Body of pancreas (tissue), 4 donors: ENCODE measurements at regions not wholly inside any gene's neighbourhood (a gene's known extent, or its start where the extent isn't known, plus 50 kb on each side); places are given as distances from the start of the nearest gene placed in this dataset.

ENCODE experiments used
- ATAC-seq: fragments of 150-250 bp; one replicate; pipeline ENCODE4 v1.9.1; 2016
- DNase-seq, 4 donors: peaks; one replicate each; pipeline ENCODE4 v3.0.0-alpha.2; 2019
- H3K27ac ChIP-seq, 4 donors: fragments of 200-600 bp; sonication (generic); 1 replicate in 3 of 4; 2 replicates in 1 of 4; pipeline versions ENCODE4 v1.5.1 to v1.6.1; 2016 to 2019; ENCODE audit warnings: mild to moderate bottlenecking in 1 of 4, mixed read lengths in 1 of 4, moderate library complexity in 1 of 4
- H3K27me3 ChIP-seq, 2 donors: fragments of 200-600 bp; sonication (generic); one replicate each; pipeline ENCODE4 v1.6.0; 2016; ENCODE audit warnings: mild to moderate bottlenecking in 1 of 2
- H3K36me3 ChIP-seq, 2 donors: fragments of 200-600 bp; sonication (generic); replicated peaks in 1 of 2; 2 replicates each; pipeline ENCODE4 v1.5.1; 2016; ENCODE audit warnings: low read depth in 2 of 2; ENCODE audit not compliant: insufficient read depth in 1 of 2
- H3K4me1 ChIP-seq: fragments of 200-600 bp; sonication (generic); one replicate; pipeline ENCODE4 v1.6.0; 2016
- H3K4me3 ChIP-seq, 2 donors: fragments of 200-600 bp; sonication (generic); 1 replicate in 1 of 2; 2 replicates in 1 of 2; pipeline ENCODE4 v1.5.1; 2016 to 2019
- H3K9me3 ChIP-seq, 3 donors: fragments of 200-600 bp; sonication (generic); 1 replicate in 2 of 3; 2 replicates in 1 of 3; pipeline ENCODE4 v1.5.1; 2016
- CTCF ChIP-seq, 7 experiments: fragments of 450-650 bp in 4 of 7; fragments of 200-600 bp in 3 of 7; sonication (generic) in 3 of 7; IDR thresholded peaks; one replicate each; pipeline ENCODE4 v1.5.1; 2016 to 2019; ENCODE audit warnings: antibody characterized with exemption in 7 of 7
- POLR2A ChIP-seq, 3 donors: fragments of 450-650 bp; IDR thresholded peaks; one replicate each; pipeline ENCODE4 v1.6.1; 2016; ENCODE audit warnings: antibody characterized with exemption in 3 of 3, mild to moderate bottlenecking in 2 of 3
- WGBS, 2 donors: methylation state at CpG; one replicate each; pipeline ENCODE4 v1.1.5; 2017; 5-methylcytosine and 5-hydroxymethylcytosine counted together
- intact Hi-C: fragments of 100-400 bp; cut with DNase I; formaldehyde crosslinking; loops from one replicate; pipeline ENCODE4 v1.15.1; 2023

- intact Hi-C loops = loop anchor here (5.0 kb wide), 1 partner anchor 55 kb away; no protein-coding TSS in a partner anchor
- H3K36me3 ChIP-seq = no peaks in the 10 kb centered on the region
- no peaks in the 10 kb centered on the region for H3K4me1 ChIP-seq
- ATAC-seq = no peak
- TF ChIP-seq POLR2A (IDR thresholded peaks at IDR 0.05) (no peak), CTCF (IDR thresholded peaks at IDR 0.05) (no peak)
- DNase-seq = no peak
- no peak overlapping the region for H3K4me3 ChIP-seq
- no peaks in the 10 kb centered on the region for H3K27me3 ChIP-seq
- H3K9me3 ChIP-seq = no peaks in the 10 kb centered on the region
- WGBS, 2 donors = 67 to 71% methylated on average over 2 of the region's 2 CpGs
- H3K27ac ChIP-seq = no peak overlapping the region
Observed at GRCh38 chr3:176931991-176932390, 265.3 kb downstream of the TBL1XR1 start.

GRCh38 chr3:176930942-176931341 lies 266.3 kb downstream of the TBL1XR1 start:
- Histone ChIP-seq H3K36me3 (no peaks in the 10 kb centered on the region), H3K4me3 (no peak overlapping the region), H3K27me3 (no peaks in the 10 kb centered on the region), H3K27ac (no peak overlapping the region), H3K9me3 (no peaks in the 10 kb centered on the region), H3K4me1 (no peaks in the 10 kb centered on the region)
- intact Hi-C loops = loop anchor here (5.0 kb wide), 1 partner anchor 54 kb away; no protein-coding TSS in a partner anchor
- TF ChIP-seq CTCF (IDR thresholded peaks at IDR 0.05) (no peak), POLR2A (IDR thresholded peaks at IDR 0.05) (no peak)
- no peak for DNase-seq
- no peak for ATAC-seq

GRCh38 chr3:176928582-176928931 lies 268.7 kb downstream of the TBL1XR1 start:
- Histone ChIP-seq H3K4me3 (no peak overlapping the region), H3K36me3 (no peaks in the 10 kb centered on the region), H3K27me3 (no peaks in the 10 kb centered on the region), H3K4me1 (no peaks in the 10 kb centered on the region), H3K27ac (no peak overlapping the region), H3K9me3 (no peaks in the 10 kb centered on the region)
- TF ChIP-seq POLR2A (IDR thresholded peaks at IDR 0.05) = no peak
- TF ChIP-seq CTCF (IDR thresholded peaks at IDR 0.05) = no peak
- no peak for ATAC-seq
- intact Hi-C loops = no loop called here
- WGBS, 2 donors = 25 to 26% methylated on average over 1 of the region's 1 CpG
- DNase-seq = no peak

- no peaks in the 10 kb centered on the region for H3K27me3 ChIP-seq
- intact Hi-C loops = no loop called here
- H3K9me3 ChIP-seq = no peaks in the 10 kb centered on the region
- H3K4me1 ChIP-seq = no peaks in the 10 kb centered on the region
- WGBS, 2 donors = 69 to 70% methylated on average over 3 of the region's 3 CpGs
- ATAC-seq (no peak), DNase-seq (no peak)
- H3K4me3 ChIP-seq = no peak overlapping the region
- no peak for TF ChIP-seq CTCF (IDR thresholded peaks at IDR 0.05)
- no peak for TF ChIP-seq POLR2A (IDR thresholded peaks at IDR 0.05)
- no peak overlapping the region for H3K27ac ChIP-seq
- H3K36me3 ChIP-seq = no peaks in the 10 kb centered on the region
Observed at GRCh38 chr3:176927706-176928581, 269.3 kb downstream of the TBL1XR1 start.

- no peak for ATAC-seq
Observed at GRCh38 chr3:176927280-176927679, 270.0 kb downstream of the TBL1XR1 start.

More at GRCh38 chr3:176927280-176927679, 270.0 kb downstream of the TBL1XR1 start:
- intact Hi-C loops = no loop called here
- Histone ChIP-seq H3K4me3 (no peak overlapping the region), H3K27me3 (no peaks in the 10 kb centered on the region), H3K27ac (no peak overlapping the region), H3K4me1 (no peaks in the 10 kb centered on the region), H3K9me3 (no peaks in the 10 kb centered on the region), H3K36me3 (no peaks in the 10 kb centered on the region)
- WGBS, 2 donors = 20 to 24% methylated on average over 3 of the region's 3 CpGs
- no peak for DNase-seq
- TF ChIP-seq POLR2A (IDR thresholded peaks at IDR 0.05) = no peak
- no peak for TF ChIP-seq CTCF (IDR thresholded peaks at IDR 0.05)
